HUDEP-2 (cell line): ENCODE measurements at regions not wholly inside any gene's neighbourhood (a gene's known extent, or its start where the extent isn't known, plus 50 kb on each side); places are given as distances from the start of the nearest gene placed in this dataset.
"Not testable (repeated sequence)": the region's sequence is repeated elsewhere in the genome, so short reads cannot be mapped to it uniquely, and the experiment has no call there.

Source experiments
- DNase-seq, 76 experiments: peaks; one replicate each; lab custom pipeline; 2025; ENCODE audit not compliant: unreplicated experiment in 76 of 76; lab: John Stamatoyannopoulos, UW

GRCh38 chr12:126291987-126292386 is 1226.8 kb downstream of the AACS start:
- not testable (repeated sequence) for DNase-seq

GRCh38 chr12:126295652-126296051 is 1230.4 kb downstream of the AACS start:
- DNase-seq = no peak

GRCh38 chr12:126309278-126309677 is 1244.0 kb downstream of the AACS start:
- no peak for DNase-seq

GRCh38 chr12:126312457-126312856 is 1247.2 kb downstream of the AACS start:
- no peak for DNase-seq

GRCh38 chr12:126316411-126316810 is 1251.2 kb downstream of the AACS start:
- no peak for DNase-seq

GRCh38 chr12:126337556-126338441 is 1272.6 kb downstream of the AACS start:
- DNase-seq = no peak

- DNase-seq = no peak
Observed at GRCh38 chr12:126342866-126343265, 1277.6 kb downstream of the AACS start.

GRCh38 chr12:126343321-126343720 is 1278.1 kb downstream of the AACS start:
- no peak for DNase-seq

- DNase-seq = no peak
Observed at GRCh38 chr12:126346087-126346486, 1280.9 kb downstream of the AACS start.

- DNase-seq = no peak
Observed at GRCh38 chr12:126347421-126347820, 1282.2 kb downstream of the AACS start.

- DNase-seq = no peak
Observed at GRCh38 chr12:126349383-126349782, 1284.1 kb downstream of the AACS start.

GRCh38 chr12:126353604-126354003 is 1288.4 kb downstream of the AACS start:
- DNase-seq = no peak

GRCh38 chr12:126354633-126355032 is 1289.4 kb downstream of the AACS start:
- DNase-seq = no peak

- no peak for DNase-seq
Observed at GRCh38 chr12:126355346-126355745, 1290.1 kb downstream of the AACS start.

GRCh38 chr12:126358806-126359205 is 1293.6 kb downstream of the AACS start:
- no peak for DNase-seq

- no peak for DNase-seq
Observed at GRCh38 chr12:126359216-126359615, 1294.0 kb downstream of the AACS start.

GRCh38 chr12:126361804-126362203 is 1296.6 kb downstream of the AACS start:
- no peak for DNase-seq

- no peak for DNase-seq
Observed at GRCh38 chr12:126362493-126362892, 1297.3 kb downstream of the AACS start.

- no peak for DNase-seq
Observed at GRCh38 chr12:126362964-126363363, 1297.7 kb downstream of the AACS start.

GRCh38 chr12:126369487-126370463 is 1304.5 kb downstream of the AACS start:
- no peak for DNase-seq

GRCh38 chr12:126383506-126383905 is 1318.3 kb downstream of the AACS start:
- DNase-seq = no peak
